ENCODE measurements at regions not wholly inside any gene's neighbourhood (a gene's known extent, or its start where the extent isn't known, plus 50 kb on each side); places are given as distances from the start of the nearest gene placed in this dataset.

DNA sequence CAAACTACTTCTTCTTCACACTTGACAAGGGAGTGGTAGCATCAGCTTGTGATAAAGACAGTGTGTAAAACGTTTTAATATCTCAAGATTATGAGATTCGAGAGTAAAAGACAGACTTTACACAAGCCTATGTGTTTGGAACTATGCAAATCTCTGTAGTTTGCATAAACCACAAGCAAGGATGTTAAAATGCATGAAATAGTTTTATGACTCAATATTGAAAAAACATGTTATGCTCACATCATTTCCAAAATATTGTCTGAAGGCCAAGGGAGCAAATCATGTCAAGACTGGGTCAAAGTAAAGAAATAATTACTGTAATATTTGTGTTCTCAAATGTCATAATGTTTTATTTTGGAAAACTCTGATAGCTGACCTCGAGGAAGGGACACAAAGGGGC, 316.8 kb upstream of the KLF12 start:
- TF ChIP-seq, protein P1, sequence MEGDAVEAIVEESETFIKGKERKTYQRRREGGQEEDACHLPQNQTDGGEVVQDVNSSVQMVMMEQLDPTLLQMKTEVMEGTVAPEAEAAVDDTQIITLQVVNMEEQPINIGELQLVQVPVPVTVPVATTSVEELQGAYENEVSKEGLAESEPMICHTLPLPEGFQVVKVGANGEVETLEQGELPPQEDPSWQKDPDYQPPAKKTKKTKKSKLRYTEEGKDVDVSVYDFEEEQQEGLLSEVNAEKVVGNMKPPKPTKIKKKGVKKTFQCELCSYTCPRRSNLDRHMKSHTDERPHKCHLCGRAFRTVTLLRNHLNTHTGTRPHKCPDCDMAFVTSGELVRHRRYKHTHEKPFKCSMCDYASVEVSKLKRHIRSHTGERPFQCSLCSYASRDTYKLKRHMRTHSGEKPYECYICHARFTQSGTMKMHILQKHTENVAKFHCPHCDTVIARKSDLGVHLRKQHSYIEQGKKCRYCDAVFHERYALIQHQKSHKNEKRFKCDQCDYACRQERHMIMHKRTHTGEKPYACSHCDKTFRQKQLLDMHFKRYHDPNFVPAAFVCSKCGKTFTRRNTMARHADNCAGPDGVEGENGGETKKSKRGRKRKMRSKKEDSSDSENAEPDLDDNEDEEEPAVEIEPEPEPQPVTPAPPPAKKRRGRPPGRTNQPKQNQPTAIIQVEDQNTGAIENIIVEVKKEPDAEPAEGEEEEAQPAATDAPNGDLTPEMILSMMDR (IDR thresholded peaks at IDR 0.05) = no peak
- TF ChIP-seq ZNF232 (CRISPR knock-in tag; IDR thresholded peaks at IDR 0.05) = no peak
- TF ChIP-seq, protein P2, sequence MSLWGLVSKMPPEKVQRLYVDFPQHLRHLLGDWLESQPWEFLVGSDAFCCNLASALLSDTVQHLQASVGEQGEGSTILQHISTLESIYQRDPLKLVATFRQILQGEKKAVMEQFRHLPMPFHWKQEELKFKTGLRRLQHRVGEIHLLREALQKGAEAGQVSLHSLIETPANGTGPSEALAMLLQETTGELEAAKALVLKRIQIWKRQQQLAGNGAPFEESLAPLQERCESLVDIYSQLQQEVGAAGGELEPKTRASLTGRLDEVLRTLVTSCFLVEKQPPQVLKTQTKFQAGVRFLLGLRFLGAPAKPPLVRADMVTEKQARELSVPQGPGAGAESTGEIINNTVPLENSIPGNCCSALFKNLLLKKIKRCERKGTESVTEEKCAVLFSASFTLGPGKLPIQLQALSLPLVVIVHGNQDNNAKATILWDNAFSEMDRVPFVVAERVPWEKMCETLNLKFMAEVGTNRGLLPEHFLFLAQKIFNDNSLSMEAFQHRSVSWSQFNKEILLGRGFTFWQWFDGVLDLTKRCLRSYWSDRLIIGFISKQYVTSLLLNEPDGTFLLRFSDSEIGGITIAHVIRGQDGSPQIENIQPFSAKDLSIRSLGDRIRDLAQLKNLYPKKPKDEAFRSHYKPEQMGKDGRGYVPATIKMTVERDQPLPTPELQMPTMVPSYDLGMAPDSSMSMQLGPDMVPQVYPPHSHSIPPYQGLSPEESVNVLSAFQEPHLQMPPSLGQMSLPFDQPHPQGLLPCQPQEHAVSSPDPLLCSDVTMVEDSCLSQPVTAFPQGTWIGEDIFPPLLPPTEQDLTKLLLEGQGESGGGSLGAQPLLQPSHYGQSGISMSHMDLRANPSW (CRISPR knock-in tag; conservative IDR thresholded peaks at IDR 0.05; ENCODE audit: low read depth) = no peak
- TF ChIP-seq, protein P3, sequence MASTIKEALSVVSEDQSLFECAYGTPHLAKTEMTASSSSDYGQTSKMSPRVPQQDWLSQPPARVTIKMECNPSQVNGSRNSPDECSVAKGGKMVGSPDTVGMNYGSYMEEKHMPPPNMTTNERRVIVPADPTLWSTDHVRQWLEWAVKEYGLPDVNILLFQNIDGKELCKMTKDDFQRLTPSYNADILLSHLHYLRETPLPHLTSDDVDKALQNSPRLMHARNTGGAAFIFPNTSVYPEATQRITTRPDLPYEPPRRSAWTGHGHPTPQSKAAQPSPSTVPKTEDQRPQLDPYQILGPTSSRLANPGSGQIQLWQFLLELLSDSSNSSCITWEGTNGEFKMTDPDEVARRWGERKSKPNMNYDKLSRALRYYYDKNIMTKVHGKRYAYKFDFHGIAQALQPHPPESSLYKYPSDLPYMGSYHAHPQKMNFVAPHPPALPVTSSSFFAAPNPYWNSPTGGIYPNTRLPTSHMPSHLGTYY (CRISPR knock-in tag; IDR thresholded peaks at IDR 0.05) = no peak

Measured in WTC11 (cell line).